A673 (cell line): ENCODE measurements at regions not wholly inside any gene's neighbourhood (a gene's known extent, or its start where the extent isn't known, plus 50 kb on each side); places are given as distances from the start of the nearest gene placed in this dataset.

Experiments
- BruUV-seq: library from RNA; stranded (reverse); fragments of 400-500 nt; replicated peaks from 2 replicates; lab custom pipeline; 2021; lab: Mats Ljungman, UMichigan
- CTCF ChIA-PET: fragments of 300-600 bp; sonication (Branson Sonifier 250); formaldehyde crosslinking; loops from one replicate; lab custom pipeline; 2022; ENCODE audit warnings: antibody characterized with exemption; lab: Charles Lee
- POLR2A ChIA-PET: fragments of 300-600 bp; sonication (Branson Sonifier 250); formaldehyde crosslinking; loops from one replicate; lab custom pipeline; 2022; ENCODE audit warnings: antibody characterized with exemption; ENCODE audit not compliant: low non-redundant PET; lab: Charles Lee
- DNase-seq: peaks from one replicate; pipeline ENCODE4 v3.0.0-alpha.2; 2015; ENCODE audit warnings: low spot score
- H3K27ac ChIP-seq: fragments of 200-600 bp; sonication (generic); 2 replicates; pipeline ENCODE4 v1.5.1; 2016; ENCODE audit warnings: mixed run types, low read depth, mild to moderate bottlenecking, mixed read lengths, antibody characterized with exemption, low read length; ENCODE audit not compliant: poor library complexity, severe bottlenecking
- H3K27me3 ChIP-seq: fragments of 200-600 bp; sonication (generic); replicated peaks from 2 replicates; pipeline ENCODE4 v1.6.1; 2017; ENCODE audit warnings: mixed run types, low read depth, mild to moderate bottlenecking, mixed read lengths, antibody characterized with exemption, low read length; ENCODE audit not compliant: insufficient read depth, poor library complexity
- H3K36me3 ChIP-seq: fragments of 200-600 bp; sonication (generic); 2 replicates; pipeline ENCODE4 v1.6.1; 2016; ENCODE audit warnings: mixed run types, mild to moderate bottlenecking, mixed read lengths, antibody characterized with exemption, low read length; ENCODE audit not compliant: insufficient read depth, poor library complexity, severe bottlenecking
- H3K4me1 ChIP-seq: fragments of 200-600 bp; sonication (generic); 2 replicates; pipeline ENCODE4 v1.6.1; 2017; ENCODE audit warnings: mixed run types, mild to moderate bottlenecking, mixed read lengths, antibody characterized with exemption, low read length; ENCODE audit not compliant: insufficient read depth, poor library complexity, severe bottlenecking
- H3K4me3 ChIP-seq: fragments of 200-600 bp; sonication (generic); 2 replicates; pipeline ENCODE4 v1.5.1; 2016; ENCODE audit warnings: low read depth, mixed run types, mild to moderate bottlenecking, mixed read lengths, low read length; ENCODE audit not compliant: poor library complexity, severe bottlenecking
- H3K9me3 ChIP-seq: fragments of 200-600 bp; sonication (generic); 2 replicates; pipeline ENCODE4 v1.6.1; 2016; ENCODE audit warnings: mixed run types, low read depth, mild to moderate bottlenecking, mixed read lengths, antibody characterized with exemption, low read length; ENCODE audit not compliant: poor library complexity, severe bottlenecking
- EZH2 ChIP-seq: fragments of 200-600 bp; sonication (generic); IDR thresholded peaks from 2 replicates; pipeline ENCODE4 v1.6.1; 2017; ENCODE audit warnings: borderline replicate concordance, low read depth, mild to moderate bottlenecking, mixed read lengths, antibody characterized with exemption, low read length; ENCODE audit not compliant: poor library complexity, severe bottlenecking
- intact Hi-C: fragments of 100-400 bp; cut with micrococcal nuclease; formaldehyde crosslinking; loops from one replicate; pipeline ENCODE4 v1.10.0; 2022; ENCODE audit not compliant: unreplicated experiment
- TF ChIP-seq, protein P1 (sequence below): fragments of 300-800, 200-600 bp; sonication (generic); conservative IDR thresholded peaks from 2 replicates; pipeline ENCODE4 v1.5.1; 2017; ENCODE audit warnings: low read depth, mild to moderate bottlenecking, antibody characterized with exemption, low read length, moderate library complexity, mixed read lengths

DNA sequence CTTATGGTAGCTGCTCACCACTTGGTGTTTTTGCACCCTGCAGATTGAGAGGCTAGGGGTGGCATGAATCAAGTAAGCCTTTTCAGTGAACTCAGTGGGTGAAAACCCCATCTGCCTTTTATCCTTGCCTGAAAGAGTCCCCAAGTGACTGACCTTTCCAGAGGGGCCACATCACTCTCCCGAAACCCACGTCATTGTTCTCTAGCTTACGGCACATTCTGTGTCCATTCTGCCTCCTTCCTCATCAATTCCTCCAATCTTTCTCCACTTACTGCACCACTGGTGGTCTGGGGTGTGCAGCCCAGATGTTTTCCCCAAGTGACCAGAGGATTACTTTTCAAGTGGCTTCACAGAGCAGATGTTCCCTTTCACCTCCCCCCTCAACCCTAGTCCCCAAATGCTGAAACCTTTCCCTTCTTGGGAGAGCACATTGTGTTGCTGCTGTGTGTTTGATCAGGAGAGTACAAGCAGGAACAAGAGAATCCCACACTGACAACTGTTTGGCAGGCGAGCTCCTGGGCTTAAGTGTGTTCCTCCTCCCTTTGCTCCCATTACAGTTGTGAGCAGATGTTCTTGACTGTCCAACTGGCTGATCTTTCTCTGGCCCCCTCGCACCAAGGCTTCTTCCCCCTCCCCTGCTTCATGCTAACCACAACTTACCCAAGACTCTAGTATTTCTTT lies 138.0 kb upstream of the IGF1 start:
- BruUV-seq = no TSS peak
- TF ChIP-seq, protein P1, sequence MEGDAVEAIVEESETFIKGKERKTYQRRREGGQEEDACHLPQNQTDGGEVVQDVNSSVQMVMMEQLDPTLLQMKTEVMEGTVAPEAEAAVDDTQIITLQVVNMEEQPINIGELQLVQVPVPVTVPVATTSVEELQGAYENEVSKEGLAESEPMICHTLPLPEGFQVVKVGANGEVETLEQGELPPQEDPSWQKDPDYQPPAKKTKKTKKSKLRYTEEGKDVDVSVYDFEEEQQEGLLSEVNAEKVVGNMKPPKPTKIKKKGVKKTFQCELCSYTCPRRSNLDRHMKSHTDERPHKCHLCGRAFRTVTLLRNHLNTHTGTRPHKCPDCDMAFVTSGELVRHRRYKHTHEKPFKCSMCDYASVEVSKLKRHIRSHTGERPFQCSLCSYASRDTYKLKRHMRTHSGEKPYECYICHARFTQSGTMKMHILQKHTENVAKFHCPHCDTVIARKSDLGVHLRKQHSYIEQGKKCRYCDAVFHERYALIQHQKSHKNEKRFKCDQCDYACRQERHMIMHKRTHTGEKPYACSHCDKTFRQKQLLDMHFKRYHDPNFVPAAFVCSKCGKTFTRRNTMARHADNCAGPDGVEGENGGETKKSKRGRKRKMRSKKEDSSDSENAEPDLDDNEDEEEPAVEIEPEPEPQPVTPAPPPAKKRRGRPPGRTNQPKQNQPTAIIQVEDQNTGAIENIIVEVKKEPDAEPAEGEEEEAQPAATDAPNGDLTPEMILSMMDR = no peak
- TF ChIP-seq EZH2 = no peak
- no peak for DNase-seq
- CTCF ChIA-PET = no interaction called here
- H3K4me3 ChIP-seq = no peak overlapping the region
- H3K36me3 ChIP-seq = no peaks in the 10 kb centered on the region
- H3K27ac ChIP-seq = no peak overlapping the region
- no peaks in the 10 kb centered on the region for H3K9me3 ChIP-seq
- H3K27me3 ChIP-seq = peaks cover 12% of the 10 kb centered on the region
- POLR2A ChIA-PET = no interaction called here
- no peaks in the 10 kb centered on the region for H3K4me1 ChIP-seq
- intact Hi-C loops = no loop called here

DNA sequence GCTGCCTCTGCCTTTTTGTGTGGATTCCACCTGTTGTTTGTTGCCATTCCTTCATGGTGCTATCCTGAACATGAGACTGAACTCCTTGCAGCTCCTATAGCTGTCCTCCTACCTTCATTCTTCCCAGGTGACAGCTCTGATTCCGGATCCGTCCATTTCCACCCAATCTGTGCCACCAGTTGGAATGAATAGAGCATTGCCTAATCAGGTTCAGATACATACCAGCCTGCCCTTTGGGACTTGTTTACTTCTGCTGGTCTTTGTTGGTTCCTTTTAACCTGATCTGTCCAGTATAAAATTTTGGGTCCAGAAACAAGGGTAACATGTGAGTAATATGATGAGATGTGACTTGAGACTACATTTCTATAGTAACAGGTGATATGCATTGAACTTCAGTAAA lies 136.3 kb upstream of the IGF1 start:
- TF ChIP-seq EZH2 = no peak
- TF ChIP-seq, protein P1 = no peak
- ChIA-PET CTCF (no interaction called here), POLR2A (no interaction called here)
- no TSS peak for BruUV-seq
- Histone ChIP-seq H3K9me3 (no peaks in the 10 kb centered on the region), H3K36me3 (no peaks in the 10 kb centered on the region), H3K27ac (no peak overlapping the region), H3K4me1 (no peaks in the 10 kb centered on the region), H3K27me3 (peaks cover 26% of the 10 kb centered on the region), H3K4me3 (no peak overlapping the region)
- intact Hi-C loops = no loop called here
- DNase-seq = no peak

DNA sequence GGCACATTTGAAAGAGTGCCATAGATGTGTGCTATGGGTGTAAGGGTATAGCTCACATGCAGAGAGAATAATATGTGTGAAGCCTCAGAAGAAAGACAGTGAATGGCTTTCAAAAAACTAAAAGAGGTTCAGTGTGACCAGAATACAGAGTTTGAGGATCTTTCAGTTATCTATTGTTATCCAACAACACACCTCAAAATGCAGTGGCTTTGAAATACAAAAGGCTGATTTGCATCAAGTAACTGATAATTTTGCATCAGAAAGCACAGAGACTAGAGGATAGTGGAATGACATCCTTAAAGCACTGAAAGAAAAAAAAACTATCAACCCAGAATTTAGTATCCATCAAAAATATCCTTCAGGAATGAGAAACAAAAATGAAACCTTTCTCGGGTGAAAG lies 131.6 kb upstream of the IGF1 start:
- no peak overlapping the region for H3K27ac ChIP-seq
- no TSS peak for BruUV-seq
- ChIA-PET CTCF (no interaction called here), POLR2A (no interaction called here)
- no peaks in the 10 kb centered on the region for H3K9me3 ChIP-seq
- peaks cover 37% of the 10 kb centered on the region for H3K27me3 ChIP-seq
- H3K4me3 ChIP-seq = no peak overlapping the region
- H3K4me1 ChIP-seq = no peaks in the 10 kb centered on the region
- no peak for DNase-seq
- intact Hi-C loops = no loop called here
- TF ChIP-seq, protein P1 = no peak
- TF ChIP-seq EZH2 = no peak
- H3K36me3 ChIP-seq = no peaks in the 10 kb centered on the region
